ENCODE measurements at regions not wholly inside any gene's neighbourhood (a gene's known extent, or its start where the extent isn't known, plus 50 kb on each side); places are given as distances from the start of the nearest gene placed in this dataset.
A peak's percentile ranks its signal among the peaks of the same experiment; 100 is the strongest.

- CTCF ChIA-PET (ENCODE audit: partially characterized antibody): interaction anchor here (0.9 to 5.0 kb wide), 10 partner anchors 11 to 330 kb away, joined by 3 to 24 read pairs (median 4); no protein-coding TSS in a partner anchor
- FAIRE-seq: peak; percentile 65
These were observed 114.2 kb downstream of the SNX5 start for GRCh38 chr20:17854307-17854903.

More at GRCh38 chr20:17854307-17854903, 114.2 kb downstream of the SNX5 start:
- no peak overlapping the region for H3K14ac ChIP-seq (ENCODE audit: insufficient read length)
- no peaks in the 10 kb centered on the region for H3K79me1 ChIP-seq (ENCODE audit: low read depth, low read length)
- H4K5ac ChIP-seq (ENCODE audit: insufficient read length, low read depth, low read length): no peak overlapping the region
- H3K4me3 ChIP-seq (ENCODE audit: extremely low read depth in 1 of 4, insufficient read depth in 2 of 4, low read depth in 3 of 4, low read length in 4 of 4): no peak overlapping the region
- H3K27me3 ChIP-seq (replicated peaks in 1 of 4; ENCODE audit: control insufficient read depth in 3 of 4, extremely low read depth in 1 of 4, insufficient read depth in 3 of 4, low read length in 3 of 4): no peaks in the 10 kb centered on the region
- no peak overlapping the region for H3K27ac ChIP-seq (ENCODE audit: low read depth, low read length)
- peak overlapping the region; percentile 27 for H3K18ac ChIP-seq (ENCODE audit: extremely low read depth, low read length)
- H3K9ac ChIP-seq (replicated peaks in 1 of 4; ENCODE audit: extremely low read depth in 1 of 4, low read depth in 3 of 4, low read length in 3 of 4): no peak overlapping the region
- no peak overlapping the region for H3K4ac ChIP-seq (replicated peaks; ENCODE audit: insufficient read length, low read depth, low read length)
- H2BK20ac ChIP-seq (ENCODE audit: low read length): no peak overlapping the region
- no peak overlapping the region for H3K56ac ChIP-seq (replicated peaks; ENCODE audit: insufficient read length, low read depth, low read length)
- H3K36me3 ChIP-seq (ENCODE audit: control insufficient read depth in 2 of 4, insufficient read depth in 4 of 4, low read length in 3 of 4): no peaks in the 10 kb centered on the region
- peak overlapping the region; percentile 63; the same call in 1 of the 2 replicates for H2BK5ac ChIP-seq (ENCODE audit: low read depth, low read length)
- peak overlapping the region; percentile 40; the same call in 1 of the 2 replicates for H2BK12ac ChIP-seq (ENCODE audit: low read depth, low read length)
- no peak for DNase-seq (ENCODE audit: low read depth in 1 of 2, low spot score in 2 of 2)
- H3K4me2 ChIP-seq (ENCODE audit: insufficient read depth in 1 of 2, low read depth in 2 of 2, low read length in 2 of 2): no peak overlapping the region
- H3K4me1 ChIP-seq (replicated peaks in 1 of 4; ENCODE audit: control insufficient read depth in 3 of 4, insufficient read depth in 4 of 4, low read length in 3 of 4): peaks cover 1 to 10% (median 4%) of the 10 kb centered on the region in 4 experiments; a peak in 5 of 7 replicates
- no peak overlapping the region for H4K91ac ChIP-seq (replicated peaks; ENCODE audit: insufficient read length, low read length)
- H3K23ac ChIP-seq (ENCODE audit: insufficient read length): no peak overlapping the region
- no peaks in the 10 kb centered on the region; the same call in 1 of the 2 replicates for H3K23me2 ChIP-seq (ENCODE audit: low read depth, low read length)
- peak overlapping the region; percentile 55; the same call in 1 of the 2 replicates for H2BK15ac ChIP-seq (ENCODE audit: low read length)
- H3K9me3 ChIP-seq (ENCODE audit: insufficient read depth in 2 of 2, low read depth in 1 of 2, low read length in 1 of 2): no peaks in the 10 kb centered on the region
- peak overlapping the region; percentile 86 for H2AFZ ChIP-seq (ENCODE audit: low read length)
- 53% methylated on average over 4 of the region's 4 CpGs; no CpG with 5 or more reads in 1 of the 2 experiments for WGBS, 2 experiments (ENCODE audit: extremely low coverage in 1 of 2, insufficient coverage in 1 of 2, insufficient read length in 1 of 2, insufficient replicate concordance in 2 of 2, low coverage in 1 of 2, low lambda C conversion rate in 2 of 2, missing lambda C conversion rate in 1 of 2)
- no peak overlapping the region for H2AK5ac ChIP-seq (ENCODE audit: low read depth, low read length)
- no peaks in the 10 kb centered on the region for H3K79me2 ChIP-seq (ENCODE audit: control insufficient read depth in 1 of 2, insufficient read depth in 2 of 2, low read length in 2 of 2)
- POLR2A ChIA-PET (ENCODE audit: partially characterized antibody): interaction anchor here (0.8 to 1.0 kb wide), 3 partner anchors 14 to 20 kb away, joined by 3 read pairs; no protein-coding TSS in a partner anchor
- no peak overlapping the region for H4K8ac ChIP-seq (ENCODE audit: extremely low read depth, insufficient read depth, low read length)
- H4K20me1 ChIP-seq (replicated peaks in 1 of 2; ENCODE audit: control insufficient read depth in 1 of 2, insufficient read depth in 2 of 2, low read length in 2 of 2): no peaks in the 10 kb centered on the region
- TF ChIP-seq USF2 (IDR thresholded peaks at IDR 0.05; ENCODE audit: low read length) (no peak), CREB1 (IDR thresholded peaks at IDR 0.05) (peak; percentile 43; the same call in 1 of the 2 replicates), YY1 (IDR thresholded peaks at IDR 0.05; ENCODE audit: low read depth, low read length) (peak; percentile 4; the same call in 1 of the 2 replicates), SIX5 (IDR thresholded peaks at IDR 0.05; ENCODE audit: low read depth, low read length) (peak; percentile 75)
- H2BK120ac ChIP-seq (replicated peaks; ENCODE audit: low read depth, low read length): peak overlapping the region; percentile 12

Data from H1 (cell line).